PC-9 (cell line): ENCODE measurements at regions not wholly inside any gene's neighbourhood (a gene's known extent, or its start where the extent isn't known, plus 50 kb on each side); places are given as distances from the start of the nearest gene placed in this dataset.

Experiments
- CTCF ChIP-seq: fragments of 200-600 bp; sonication (generic); conservative IDR thresholded peaks from 2 replicates; pipeline ENCODE4 v1.6.1; 2017; ENCODE audit warnings: mixed run types, antibody characterized with exemption, mild to moderate bottlenecking, moderate library complexity
- EZH2 ChIP-seq: fragments of 200-600 bp; sonication (generic); IDR thresholded peaks from 2 replicates; pipeline ENCODE4 v1.8.0; 2017; ENCODE audit warnings: antibody characterized with exemption, low read depth

GRCh38 chr9:107894572-107895261 lies 405.1 kb upstream of the KLF4 start:
- no peak for TF ChIP-seq CTCF
- TF ChIP-seq EZH2 = no peak
